GM19455 (cell line): ENCODE measurements at regions not wholly inside any gene's neighbourhood (a gene's known extent, or its start where the extent isn't known, plus 50 kb on each side); places are given as distances from the start of the nearest gene placed in this dataset.

ENCODE experiments used
- ATAC-seq: cut with Tn5 transposase; IDR thresholded peaks from one replicate; pipeline ENCODE4 v1.9.1; 2021; ENCODE audit not compliant: unreplicated experiment

DNA sequence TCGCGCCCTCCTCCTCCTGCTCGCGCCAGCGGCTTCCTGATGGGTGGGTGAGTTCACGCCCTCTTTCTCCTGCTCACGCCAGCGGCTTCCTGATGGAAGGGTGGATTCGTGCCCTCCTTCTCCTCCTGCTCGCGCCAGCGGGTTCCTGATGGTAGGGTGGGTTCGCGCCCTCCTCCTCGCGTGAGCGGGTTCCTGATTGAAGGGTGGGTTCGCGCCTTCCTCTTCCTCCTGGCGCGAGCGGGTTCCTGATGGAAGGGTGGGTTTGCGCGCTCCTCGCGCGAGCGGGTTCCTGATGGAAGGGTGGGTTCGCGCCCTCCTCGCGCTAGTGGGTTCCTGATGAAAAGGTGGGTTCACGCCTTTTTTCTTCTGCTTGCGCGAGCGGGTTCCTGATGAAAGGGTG is 62.0 kb upstream of the MGAT5 start:
- ATAC-seq = no peak

DNA sequence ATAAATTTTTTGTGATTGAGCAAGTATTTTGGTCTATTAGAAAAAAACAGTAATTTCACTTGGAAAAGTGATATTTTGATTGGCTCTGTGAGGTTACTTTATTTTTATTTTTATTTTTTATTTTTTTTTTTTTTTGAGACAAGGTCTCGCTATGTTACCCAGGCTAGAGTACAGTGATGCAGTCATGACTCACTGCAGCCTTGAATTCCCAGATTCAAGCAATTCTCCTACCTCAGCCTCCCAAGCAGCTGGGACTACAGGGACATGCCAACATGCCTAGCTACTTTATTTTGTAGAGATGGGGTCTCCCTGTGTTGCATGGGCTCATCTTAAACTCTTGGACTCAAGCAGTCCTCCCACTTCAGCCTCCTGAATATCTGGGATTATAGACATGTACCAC is 60.9 kb upstream of the MGAT5 start:
- no peak for ATAC-seq

GRCh38 chr2:134194519-134194918 is 59.4 kb upstream of the MGAT5 start:
- ATAC-seq = no peak

GRCh38 chr2:134195341-134195740 is 58.5 kb upstream of the MGAT5 start:
- no peak for ATAC-seq

- no peak for ATAC-seq
These were observed 56.4 kb upstream of the MGAT5 start for GRCh38 chr2:134197445-134197844.

DNA sequence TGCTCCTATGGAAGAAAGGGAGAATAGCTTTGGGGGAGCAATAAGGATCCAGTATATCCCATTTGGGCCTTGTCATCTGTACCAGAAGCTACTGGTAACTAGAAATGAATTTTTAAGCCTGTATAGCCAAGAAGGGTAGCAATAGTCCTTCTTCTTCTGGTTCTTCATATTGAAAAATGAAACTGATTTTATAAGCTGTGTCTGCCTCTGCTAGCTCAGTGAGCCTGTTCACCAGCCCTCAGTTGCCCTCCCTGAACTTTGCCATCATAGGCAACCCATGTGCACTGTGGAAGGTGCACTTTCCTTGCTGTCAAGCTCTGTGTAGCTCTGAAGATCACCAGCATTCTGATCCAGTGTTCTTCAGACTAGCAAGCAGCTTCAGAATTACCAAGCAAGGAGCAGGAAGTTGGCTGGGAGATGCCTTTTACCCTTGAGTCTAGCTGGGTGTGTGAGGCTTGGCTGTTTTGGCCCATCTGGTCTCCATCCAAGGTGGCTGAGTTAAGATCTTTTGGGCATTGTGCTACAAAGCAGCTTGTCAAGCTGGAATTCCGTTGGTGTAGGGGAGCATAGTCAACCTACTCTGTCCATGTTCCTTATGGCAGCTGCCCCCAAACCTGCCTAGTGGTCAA is 55.8 kb upstream of the MGAT5 start:
- no peak for ATAC-seq

- no peak for ATAC-seq
These were observed 54.7 kb upstream of the MGAT5 start for GRCh38 chr2:134199123-134199522.

DNA sequence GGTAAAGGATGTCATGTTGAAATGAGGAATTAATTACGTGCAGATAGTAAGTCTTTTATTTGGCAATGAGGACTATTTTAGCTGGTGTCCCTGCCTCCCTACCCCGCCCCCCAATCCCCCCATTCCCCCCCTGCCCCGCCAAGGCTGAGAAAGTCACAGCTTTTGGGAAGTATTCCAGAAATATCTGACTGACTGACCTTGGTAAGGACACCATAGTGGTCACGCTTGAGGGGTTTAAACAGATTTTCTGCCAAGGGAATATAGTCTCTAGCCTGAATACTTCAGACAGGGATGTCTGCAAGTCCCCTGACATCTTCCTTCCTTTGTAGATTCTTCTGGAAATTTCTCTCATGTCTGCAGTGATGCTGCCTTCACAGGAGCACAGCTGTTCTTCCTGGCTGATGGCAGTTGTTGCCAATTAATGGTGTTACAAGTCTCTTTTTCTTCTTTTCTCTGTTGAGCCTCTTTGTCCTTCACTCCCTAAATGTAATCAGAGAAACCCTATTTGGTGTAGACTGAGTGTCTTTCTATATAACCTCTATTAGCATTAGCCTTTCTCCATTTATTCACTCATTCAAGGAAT is 53.7 kb upstream of the MGAT5 start:
- ATAC-seq = no peak

DNA sequence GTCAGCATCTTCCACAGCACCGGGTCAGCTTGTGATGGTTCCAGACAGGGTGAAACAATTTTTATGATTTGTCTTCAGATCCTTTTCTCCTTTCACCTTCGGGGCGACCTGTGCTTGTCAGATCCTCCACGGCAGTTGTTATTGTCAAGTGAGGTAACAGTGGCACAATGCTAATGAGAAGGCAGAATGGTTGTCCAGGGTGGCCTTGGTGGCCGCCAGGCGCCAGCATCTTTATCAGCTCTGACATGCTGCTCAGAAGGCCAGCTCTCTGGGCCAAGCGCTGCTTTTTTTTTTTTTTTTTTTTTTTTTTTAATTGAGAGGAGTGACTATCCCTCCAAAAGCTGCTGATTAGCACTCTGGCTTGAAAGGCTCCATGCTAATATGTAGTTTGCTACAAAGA is 52.3 kb upstream of the MGAT5 start:
- ATAC-seq = no peak

GRCh38 chr2:134202371-134202770 is 51.5 kb upstream of the MGAT5 start:
- no peak for ATAC-seq

- no peak for ATAC-seq
These were observed 50.7 kb upstream of the MGAT5 start for GRCh38 chr2:134203175-134203574.
